ENCODE measurements at regions not wholly inside any gene's neighbourhood (a gene's known extent, or its start where the extent isn't known, plus 50 kb on each side); places are given as distances from the start of the nearest gene placed in this dataset.

DNA sequence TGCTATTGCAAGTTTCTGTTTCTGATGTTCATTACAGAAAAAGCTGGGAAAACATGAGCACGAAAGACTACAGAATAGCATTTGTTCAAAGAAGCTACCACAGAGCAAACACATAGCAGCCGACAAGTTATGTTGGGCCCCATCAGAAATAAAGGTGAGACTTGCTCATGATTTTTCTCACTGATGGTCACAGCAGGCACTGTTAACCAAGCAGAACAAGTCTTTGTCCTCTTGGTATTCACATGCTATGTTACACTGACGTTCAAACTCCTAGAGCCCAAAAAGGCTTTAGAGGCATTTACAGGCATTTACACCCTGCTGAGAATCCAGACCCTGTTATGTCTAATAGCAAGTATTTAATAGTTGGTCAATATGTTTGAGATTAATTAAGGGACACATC is 235.0 kb upstream of the HNMT start:
- no peak for DNase-seq

DNA sequence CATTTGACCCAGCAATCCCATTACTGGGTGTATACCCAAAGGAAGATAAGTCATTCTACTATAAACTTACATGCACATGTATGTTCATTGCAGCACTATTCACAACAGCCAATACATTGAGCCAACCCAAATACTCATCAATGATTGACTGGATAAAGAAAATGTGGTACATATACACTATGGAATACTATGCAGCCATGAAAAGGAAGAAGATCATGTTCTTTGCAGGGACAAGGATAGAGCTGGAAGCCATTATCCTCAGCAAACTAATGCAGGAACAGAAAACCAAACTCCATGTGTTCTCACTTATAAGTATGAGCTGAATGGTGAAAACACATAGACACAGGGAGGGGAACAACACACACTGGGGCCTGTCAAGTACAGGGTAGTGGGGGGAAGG is 226.7 kb upstream of the HNMT start:
- DNase-seq = no peak

DNA sequence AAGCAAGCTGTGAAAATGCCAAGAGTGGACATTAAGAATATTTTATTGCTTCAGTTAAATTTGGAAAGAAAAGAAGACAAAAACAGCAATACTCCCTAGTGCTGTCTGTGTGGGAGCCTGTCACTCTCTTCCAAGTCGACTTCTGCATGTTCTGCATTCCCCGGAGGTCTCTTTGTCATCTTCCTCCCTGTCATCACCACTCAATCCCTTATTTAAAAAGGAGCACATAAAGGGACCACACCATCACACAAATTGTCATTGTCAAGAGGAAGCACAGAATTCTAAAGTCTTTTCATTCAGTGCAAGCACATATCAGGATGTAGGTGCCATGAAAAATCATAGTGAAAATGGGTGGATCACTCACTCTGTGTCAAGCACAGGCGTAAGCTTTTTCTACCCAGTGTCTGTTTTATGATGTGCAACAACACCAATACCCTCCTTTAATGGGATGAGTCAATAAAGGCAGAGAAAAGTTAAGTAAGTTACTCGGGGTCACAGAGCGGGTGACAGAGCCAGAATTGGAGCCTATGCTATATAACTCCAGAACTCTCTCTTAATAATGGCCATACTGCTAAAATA is 222.4 kb upstream of the HNMT start:
- DNase-seq = no peak

DNA sequence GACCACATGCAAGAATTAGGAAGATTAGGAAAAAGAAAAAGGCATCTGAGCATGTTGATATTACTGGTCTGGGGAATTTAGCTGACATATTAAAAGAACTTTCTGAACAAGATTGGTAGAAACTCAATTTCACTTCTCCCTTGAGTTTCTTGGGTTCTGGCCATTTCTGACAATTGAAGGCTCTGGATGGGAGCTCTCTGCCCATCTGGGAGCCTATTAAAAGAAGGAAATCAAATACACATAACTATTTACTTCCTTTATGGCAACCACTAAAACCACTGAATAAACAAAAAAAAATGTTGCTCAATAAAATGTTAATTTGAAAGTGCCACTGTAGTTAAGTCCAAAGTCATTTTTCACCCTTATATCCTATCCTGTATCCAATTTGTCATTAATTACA is 216.8 kb upstream of the HNMT start:
- no peak for DNase-seq

DNA sequence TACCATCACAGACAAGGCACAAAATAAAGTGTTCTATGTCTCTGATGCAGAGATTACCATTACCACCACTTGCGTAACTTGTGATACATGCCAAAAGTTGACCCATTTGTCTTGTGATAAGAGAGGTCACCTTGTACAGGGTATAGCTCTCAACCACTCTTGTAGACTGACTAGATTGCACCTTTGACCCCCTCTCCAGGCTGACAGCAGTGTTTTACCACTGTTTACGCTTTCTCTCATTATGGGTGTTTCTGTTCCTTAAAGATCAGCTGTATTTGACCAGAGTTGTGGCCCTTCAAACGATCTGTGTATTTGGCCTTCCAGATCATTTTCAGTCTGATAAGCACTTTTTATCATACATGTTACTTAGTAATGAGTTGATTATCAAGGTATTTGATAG is 215.7 kb upstream of the HNMT start:
- no peak for DNase-seq

DNA sequence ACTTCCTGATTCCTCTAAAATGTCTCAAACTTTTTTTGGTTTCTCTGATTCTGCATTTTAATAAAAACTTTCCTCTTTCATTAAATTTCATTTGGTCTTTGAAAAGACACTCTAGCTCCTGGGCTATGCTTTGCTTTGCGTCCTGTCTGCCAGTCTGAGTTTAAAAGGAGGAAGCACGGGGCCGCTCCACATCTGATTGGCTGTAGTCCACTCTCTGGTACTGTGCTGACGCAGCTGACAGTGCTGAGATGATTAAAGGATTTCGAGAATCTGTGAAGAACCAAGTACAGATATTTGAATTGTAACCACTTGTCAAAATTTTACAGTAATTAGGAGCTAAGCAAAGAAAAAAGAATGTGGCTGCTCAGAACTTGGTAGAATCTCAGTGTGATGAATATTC is 199.6 kb upstream of the HNMT start:
- DNase-seq = no peak

DNA sequence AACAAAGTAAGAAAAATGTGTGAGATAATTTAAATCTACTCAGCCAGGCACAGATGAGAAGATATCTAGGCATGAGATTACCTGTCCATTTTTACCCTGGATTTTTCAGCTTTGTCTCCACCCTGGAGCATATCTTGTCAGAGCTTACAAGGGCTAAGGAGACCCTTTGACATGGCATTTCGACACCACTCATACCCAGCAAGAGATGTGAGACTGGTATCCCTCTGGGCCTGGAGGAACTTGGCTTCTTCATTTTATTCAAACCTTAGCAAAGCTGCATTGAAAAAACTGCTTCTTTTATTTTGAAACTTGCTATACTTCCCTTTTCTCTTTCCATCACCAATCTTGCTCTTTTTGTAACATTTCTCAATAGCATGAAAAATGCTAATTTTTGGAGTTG is 194.9 kb upstream of the HNMT start:
- DNase-seq = no peak

DNA sequence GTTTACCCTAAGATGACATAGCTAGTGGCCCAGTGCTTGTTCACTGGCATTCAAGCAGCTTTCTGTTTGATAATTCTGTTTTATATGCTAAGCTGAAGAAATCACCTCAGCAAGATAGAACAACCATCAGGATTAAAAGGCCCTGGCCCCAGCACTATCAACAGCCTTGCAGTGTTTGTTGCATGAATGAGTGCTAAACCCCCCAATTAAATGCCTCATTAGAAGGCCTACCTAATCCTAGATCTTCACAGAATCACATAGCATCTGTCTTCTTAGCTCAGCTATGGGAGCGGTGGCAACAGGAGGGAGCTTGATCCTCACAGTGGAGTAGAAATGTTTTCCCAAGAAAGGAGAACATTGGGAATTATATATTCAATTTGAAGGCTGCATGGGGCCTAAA is 194.1 kb upstream of the HNMT start:
- DNase-seq = no peak

DNA sequence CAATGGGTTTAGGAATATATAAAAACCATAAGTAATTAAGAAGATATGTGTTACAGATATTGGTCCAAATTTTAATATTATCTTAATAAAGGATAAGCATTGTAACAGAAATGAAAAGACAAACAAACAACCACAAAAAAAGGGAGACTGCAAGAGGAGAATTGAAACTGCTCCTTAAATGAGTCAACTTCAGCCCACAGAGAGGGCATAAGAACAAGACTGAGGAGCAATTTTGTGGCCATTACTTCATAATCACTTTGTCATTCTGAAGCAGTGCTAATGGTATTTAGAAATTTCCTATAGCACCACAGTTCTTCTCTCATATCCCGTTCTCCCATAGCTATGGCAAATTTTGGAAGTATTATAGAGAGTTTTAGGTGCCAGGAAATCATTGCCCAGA is 193.2 kb upstream of the HNMT start:
- no peak for DNase-seq

DNA sequence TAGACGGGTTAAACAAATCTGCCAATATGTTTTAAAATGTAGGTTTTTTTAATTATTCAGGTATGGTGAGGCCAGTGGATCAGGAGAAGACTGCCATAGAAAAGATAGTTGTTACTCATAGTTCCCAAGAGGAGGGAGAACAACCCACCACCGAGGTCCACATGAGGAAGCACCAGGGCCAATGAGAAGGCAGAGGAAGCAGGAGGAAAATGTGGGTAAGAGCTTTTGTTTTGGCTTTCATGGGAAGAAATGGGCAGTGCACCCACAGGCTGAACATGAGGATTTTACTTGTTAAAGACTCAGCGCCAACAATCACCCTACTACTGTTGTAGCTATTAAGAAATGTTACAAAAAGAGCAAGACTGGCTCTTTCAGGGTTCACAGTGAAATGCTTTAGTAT is 191.8 kb upstream of the HNMT start:
- no peak for DNase-seq

DNA sequence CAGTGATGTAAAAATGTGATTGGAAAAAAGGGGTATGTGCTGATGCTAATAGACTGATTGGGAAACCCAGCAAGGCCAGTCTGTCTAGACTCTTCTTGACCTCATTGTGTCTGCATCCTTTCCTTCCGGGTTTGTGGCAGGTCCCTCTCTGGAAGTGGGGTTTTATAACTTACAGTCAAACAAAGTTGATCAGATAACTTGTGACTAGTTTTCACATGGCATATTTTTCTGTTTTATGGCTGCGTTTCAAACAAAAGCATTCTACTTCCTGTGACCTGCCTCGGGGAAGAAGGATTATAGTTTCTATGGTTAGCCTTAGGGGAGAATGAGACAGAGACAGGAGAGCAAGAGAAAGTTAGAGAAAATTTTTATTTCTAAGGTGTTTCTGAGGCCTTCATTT is 188.7 kb upstream of the HNMT start:
- no peak for DNase-seq

DNA sequence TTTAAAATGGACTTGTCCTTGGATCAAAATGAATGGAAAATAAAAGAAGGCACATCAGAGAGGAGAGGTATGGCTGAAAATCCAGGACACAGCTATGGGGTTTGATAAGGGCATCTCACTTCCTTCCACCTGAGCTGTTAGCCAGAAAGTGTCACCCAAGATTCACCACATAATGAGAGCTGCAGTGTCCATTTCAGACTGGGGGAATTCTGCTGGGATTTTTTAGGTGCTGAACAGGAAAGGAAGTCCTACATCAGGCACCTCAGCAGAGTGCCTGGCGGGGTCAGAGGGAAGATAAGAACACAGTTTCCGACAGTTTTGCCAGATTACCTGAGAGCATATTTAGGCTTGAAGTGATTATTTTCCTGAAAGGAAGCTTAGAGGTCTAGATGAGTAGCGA is 187.6 kb upstream of the HNMT start:
- no peak for DNase-seq

DNA sequence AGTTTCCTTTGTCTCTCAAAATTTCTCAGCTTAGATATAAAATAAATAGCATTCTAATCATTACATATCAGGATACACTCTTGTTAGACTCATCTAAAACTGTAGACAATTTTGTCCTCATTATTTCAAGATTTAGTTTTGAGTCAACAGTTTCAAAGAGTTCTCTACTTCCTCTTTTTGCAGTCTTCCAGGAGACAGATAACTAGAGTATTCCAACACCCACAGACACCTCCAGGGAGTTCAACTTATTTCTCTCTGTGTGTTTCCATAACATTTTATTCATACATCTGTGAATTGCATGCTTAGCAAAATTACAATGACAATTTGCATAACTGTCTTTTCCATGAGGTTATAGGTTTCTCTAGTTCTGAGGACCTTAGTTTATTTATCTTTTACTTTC is 166.6 kb upstream of the HNMT start:
- no peak for DNase-seq

DNA sequence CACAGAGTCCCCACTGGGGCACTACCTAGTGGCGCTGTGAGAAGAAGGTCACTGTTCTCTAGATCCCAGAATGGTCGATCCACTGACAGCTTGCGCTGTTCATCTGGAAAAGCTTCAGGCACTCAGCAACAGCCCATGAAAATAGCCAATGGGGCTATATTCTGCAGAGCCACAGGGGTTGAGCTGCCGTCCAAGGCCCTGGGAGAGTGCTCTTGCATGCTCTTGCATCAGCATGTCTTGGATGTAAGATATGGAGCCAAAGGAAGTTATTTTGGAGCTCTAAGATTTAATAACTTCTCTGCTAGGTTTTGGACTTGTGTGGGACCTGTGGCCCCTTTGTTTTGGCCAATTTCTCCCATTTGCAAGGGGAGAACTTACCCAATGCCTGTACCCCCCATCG is 164.7 kb upstream of the HNMT start:
- no peak for DNase-seq

DNA sequence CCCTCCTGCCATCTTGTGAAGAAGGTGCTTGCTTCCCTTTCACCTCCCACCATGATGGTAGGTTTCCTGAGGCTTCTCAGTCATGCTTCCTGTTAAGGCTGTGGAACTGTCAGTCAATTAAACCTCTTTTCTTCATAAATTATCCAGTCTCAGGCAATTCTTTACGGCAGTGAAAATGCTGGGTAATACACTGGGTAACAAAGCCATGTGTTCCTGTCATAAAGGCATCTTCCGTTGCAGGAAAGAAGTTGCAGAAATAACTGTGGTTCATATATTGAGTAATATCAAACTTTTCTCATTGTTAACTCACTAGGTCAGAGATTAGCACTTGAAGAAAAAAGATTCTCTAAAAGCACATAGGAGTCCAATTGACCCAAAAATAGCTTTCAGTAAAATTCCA is 163.9 kb upstream of the HNMT start:
- DNase-seq = no peak

DNA sequence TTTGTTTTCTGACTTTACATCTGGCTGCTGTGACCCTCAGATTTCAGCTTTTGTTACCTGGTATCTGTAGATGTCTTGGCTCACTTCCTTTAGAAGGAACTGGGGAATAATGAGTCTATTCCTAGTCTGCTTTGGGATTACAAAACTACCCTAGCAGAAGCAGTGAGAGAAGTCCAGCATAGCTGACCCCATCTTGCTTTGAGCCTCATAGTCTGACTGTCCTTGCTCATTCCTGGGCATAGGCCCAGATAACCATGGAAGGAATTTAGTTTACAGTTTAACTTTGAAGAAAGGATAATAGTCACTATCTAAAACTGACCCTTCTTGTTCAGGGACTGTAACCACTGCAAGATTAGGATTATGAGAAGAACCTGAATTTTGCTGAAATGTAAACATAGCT is 163.0 kb upstream of the HNMT start:
- no peak for DNase-seq

DNA sequence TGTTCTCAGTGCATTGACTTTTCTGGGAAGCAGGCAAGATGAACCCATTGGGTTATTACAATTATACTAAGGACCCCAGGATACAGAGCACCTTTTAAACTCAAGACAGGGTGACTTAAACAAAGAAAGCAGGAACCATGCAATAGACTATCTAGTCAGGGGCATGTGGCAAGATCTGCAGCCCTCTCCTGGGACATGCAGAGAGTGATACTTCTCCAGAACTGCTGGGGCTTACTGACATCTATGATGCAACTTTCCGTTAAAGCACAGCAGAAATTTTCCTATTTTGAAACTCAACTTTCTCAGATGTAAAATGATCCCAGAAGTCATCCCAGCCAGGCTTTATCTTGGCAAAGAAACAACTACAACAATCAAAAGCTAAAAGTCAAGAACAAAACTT is 162.2 kb upstream of the HNMT start:
- no peak for DNase-seq

DNA sequence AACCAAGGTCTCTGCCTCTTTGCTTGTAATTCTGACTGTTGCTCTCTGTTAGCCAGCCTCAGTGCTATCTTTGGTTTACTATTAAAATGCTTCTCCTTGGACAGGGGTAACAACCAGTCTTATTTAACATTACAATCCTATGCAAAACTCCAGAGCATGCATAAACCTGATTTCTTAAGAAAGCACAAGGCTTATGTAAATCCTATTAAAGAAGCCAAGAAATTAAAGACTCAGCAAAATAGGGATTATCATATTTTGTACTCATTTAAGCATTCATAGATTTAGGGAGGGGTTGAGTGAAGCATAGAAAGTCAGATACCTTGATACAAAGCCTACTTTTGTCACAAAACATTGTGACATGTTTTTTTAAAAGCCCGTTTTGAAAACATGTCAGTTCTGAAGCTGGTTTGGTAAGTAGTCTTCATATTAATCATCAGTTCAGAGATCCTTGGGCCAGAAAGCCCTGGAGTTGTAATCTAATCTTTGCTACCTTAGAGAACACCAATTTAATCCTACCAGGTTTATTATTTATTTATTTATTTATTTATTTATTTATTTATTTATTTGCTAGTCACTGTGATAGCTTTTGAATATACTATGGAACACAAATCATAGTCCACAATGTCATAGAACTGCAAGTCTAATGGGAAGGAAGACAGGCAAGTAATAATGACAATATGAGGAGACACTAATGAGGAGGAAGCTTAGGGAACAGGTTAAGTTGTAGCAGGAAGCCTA is 158.0 kb upstream of the HNMT start:
- DNase-seq = no peak

DNA sequence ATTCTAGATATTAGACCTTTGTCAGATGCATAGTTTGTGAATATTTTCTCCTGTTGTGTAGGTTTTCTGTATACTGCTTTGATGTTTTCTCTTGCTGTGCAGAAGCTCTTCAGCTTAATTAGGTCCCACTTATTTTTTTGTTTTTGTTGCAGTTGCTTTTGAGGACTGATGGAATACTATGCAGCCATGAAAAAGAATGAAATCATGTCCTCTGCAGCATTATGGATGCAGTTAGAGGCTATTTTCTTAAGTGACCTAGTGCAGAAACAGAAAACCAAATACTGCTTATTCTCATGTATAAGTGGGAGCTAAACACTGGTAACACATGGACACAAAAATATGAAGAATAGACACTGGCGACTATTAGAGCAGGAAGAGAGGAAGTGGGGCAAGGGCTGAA is 155.0 kb upstream of the HNMT start:
- no peak for DNase-seq

DNA sequence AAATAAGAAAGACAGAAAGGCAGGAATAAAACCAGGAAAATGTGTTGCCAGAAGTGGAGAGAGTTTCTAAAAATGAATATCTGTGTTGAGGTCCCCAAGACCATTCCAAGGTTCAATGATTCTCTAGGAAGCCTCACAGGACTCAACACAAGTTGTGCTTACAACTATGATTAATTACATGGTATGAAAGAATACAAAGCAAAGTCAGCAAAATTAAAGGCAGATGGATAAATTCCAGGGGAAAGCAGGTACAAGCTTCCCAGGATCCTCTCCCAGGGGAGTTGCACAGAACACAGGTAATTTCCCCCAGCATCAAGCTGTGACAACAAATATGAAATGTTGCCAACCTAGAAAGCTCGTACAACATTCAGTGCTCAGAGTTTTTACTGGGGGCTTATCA is 154.4 kb upstream of the HNMT start:
- no peak for DNase-seq

DNA sequence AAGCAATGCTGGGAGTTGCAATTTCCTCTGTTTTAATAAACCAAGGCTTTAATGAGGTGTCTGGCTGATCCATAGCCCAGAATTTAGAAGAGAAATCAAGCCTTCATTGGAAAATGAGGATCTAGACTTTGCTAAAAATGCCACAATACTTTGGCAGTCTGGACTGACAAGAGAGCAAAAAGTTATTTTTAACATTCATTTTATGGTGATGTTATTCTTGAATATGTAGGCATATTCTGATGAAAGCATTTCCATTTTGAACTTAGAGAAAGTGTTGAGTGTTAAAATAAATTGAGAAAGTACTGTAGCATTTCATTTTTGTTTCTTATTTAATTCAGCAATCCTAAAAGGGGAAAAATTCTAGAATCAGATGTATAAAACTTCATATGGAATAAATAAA is 151.8 kb upstream of the HNMT start:
- no peak for DNase-seq

DNA sequence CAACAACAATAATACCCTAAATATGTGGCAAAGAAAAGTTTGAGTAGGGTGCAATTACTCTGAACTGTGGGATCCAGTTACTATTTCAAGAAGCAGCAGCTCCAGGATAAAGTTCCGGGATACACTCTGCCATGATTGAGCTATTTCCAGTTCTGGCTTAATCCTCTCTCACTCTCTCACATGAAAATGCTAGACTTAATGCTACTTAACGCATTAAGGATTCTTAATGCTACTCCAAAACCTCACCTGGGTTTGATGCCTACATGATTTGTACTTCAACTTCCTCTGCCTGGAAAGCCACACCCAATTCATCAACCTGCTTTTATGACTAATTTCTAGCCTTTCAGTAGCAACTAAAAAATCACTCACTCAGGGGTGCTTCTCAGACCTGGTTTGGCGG is 151.1 kb upstream of the HNMT start:
- no peak for DNase-seq

DNA sequence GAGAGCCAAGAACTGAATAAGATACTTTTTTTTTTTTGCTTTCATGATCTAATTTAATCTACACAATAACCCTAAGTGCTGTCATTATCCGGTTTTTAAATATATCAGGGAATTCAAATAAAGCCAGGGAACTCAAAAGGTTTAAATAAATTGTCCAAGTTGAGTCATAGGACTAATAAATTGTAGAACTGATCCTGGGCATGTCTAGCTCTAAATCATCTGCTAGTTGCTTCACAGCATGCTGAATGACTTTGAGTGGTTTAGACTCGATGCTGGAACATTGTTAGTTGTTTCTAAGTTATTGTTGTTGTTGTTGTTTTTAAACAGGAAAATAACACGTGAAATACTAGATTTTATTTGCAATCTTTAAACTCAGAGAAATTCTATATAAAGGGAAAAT is 147.2 kb upstream of the HNMT start:
- DNase-seq = no peak

DNA sequence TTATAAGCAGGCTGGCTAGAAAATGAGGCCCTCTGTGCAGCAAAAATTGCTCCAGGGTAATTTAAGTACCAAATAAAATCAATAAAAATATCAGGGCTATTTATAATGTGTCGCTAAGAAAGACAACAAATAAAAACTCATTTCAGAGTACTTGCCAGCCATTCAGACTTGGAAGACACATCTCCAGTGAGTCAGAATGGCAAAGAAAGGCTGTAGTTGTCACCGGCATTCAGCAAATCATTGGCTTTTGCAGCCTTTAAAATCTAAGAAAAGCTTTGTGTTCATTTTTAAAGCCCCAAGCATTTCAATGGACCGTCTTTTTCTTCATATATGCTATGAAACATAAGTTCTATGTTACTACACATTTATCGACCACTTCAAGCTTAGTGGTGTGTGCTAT is 141.1 kb upstream of the HNMT start:
- no peak for DNase-seq

DNA sequence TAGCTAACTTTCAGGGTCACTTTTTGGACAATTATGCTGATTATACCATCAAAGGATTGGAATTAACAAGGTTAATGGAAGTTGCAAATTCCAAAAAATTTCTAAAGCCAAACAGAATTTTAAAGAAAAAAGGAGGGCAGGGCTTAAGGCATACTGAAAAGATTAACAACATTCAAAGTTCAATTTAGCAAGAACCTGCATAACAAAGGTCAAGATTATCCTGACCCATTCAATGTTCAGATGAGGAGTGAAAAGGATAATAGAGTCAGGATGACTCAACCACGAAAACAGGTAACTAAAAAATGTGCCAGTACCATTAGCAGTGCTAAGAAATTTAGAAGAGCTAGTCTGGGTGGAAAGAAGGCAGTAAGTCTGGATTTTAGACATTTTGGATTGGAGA is 139.8 kb upstream of the HNMT start:
- no peak for DNase-seq
